ENCODE measurements at regions not wholly inside any gene's neighbourhood (a gene's known extent, or its start where the extent isn't known, plus 50 kb on each side); places are given as distances from the start of the nearest gene placed in this dataset.

DNA sequence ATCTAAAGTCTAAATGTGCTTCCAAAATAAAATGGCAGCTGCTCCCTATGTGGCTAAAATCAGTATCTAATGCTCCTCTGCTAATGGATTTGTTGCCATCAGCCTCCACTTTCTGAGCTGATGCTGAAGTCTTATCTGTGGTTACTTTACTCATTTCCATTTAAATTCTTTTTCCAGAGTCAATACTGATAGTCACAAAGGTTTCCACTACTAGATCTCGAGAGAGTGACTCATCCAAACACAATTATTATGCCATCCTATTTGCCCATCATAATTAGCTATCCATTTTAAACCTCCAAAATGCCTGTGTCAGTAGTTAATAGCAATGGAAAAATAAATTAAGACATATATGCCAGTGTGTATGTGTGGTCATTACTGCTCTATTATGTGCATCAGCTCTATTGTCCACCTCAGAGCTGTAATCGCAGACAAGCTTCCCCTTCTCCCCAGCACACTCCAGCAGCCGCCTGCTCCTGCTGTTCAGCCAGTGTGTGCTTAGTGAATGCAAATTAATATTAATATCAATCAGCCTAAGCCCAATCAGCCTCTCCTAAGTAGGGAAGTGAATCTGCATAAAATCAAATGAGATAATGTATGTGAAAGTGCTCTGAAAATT is 199.8 kb upstream of the ZIC3 start:
- no peak for DNase-seq

DNA sequence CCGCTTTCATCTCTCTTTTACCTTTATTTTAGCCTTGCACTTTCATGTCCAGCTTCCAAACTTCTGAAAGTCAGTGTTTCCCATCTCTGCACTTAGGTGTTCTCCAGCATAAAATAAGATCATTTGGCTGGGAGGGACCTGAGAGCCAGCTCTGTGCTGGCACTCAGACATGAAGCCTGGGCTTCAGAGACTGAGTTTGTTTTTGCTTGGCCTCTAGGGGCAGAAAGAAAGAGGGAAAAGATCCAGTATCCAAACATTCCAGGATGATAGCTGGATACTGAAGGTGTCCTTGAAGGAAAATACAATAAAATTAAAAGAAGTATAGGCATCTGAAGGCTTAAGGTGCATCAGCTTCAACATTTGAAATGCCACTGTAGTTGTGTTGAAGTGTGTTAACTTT is 202.4 kb upstream of the ZIC3 start:
- DNase-seq, result no peak

DNA sequence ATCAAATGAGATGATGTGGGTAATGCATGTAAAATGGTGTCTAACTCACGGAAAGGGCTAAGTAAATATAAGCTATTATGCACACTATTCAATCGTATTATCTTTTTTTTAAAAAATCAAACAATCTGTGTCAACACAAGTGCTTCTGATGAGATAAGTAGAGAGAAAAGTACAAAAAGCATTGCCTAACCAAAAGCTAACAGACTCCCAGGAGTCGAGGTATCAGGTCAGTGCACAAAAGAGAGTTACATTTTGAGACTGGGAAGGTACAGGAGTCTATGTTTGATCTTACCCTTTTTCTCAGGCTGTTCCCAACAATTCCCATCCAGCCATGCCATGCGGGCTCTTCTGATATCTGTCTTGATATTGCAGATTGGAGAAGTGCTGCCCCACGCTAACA is 203.3 kb upstream of the ZIC3 start:
- DNase-seq, result no peak

DNA sequence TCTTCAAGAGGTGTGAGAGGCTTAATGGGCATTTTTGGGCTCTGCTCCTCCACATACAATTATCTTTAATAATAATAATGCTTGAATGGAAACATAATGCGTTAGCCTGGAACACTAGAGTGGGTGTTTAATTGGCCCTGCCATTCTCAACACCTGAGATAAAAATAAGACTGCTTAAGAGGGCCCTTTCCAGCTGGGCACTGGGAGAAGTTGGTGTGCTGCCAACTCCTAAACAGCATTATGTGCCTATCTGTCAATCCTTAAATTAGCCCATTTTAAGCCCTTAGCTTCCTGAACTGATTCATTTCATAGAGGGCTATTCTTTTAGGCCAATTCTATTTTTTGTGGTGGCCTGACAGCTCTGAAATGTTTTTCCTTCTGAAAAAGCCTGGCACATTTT is 211.1 kb upstream of the ZIC3 start:
- no peak for DNase-seq

DNA sequence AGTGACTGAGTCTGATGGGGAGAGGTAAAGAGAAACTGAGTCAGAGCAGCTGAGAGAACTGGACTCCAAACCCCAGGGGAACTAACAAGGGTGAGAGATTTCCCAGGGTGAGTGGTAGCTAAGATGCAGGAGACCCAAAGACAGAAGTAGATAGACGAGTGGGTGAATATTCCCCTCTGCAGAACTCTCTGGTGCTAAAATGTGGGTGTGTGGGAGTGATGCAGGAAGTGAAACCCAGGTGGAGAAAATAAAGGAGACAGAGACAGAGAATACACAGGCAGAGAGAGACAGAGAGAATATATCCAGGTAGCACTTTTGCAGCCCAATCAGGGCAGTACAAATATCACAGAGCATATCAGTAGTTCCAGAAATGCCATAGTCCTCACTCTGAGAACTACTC is 212.5 kb upstream of the ZIC3 start:
- DNase-seq, result no peak

DNA sequence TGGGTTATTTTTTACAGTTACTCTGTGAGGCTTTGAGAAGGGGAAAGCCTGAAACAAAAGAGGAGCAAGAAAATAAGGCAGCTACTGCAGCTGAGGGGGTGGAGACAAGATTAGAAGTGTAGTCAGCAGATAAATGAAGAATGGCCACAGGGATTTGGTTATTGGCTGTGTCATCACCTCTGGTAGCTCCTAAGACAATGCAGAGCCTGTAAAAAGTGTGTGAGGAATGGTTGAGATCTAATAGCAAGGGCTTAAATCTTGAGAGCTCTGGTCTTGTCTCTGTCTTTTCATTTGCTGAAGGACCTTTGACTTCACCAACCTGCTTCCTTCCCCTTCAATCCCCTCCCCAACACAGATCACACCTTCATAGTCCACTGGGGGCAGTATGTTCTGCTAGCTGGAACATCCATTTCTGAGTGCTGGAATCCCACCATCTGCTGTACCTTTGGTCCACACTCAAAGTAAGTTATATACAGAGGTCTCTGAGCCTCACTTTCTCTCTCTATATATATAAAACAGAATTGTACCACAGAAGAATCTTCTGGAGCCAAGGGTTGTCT is 213.7 kb upstream of the ZIC3 start:
- DNase-seq, result no peak

DNA sequence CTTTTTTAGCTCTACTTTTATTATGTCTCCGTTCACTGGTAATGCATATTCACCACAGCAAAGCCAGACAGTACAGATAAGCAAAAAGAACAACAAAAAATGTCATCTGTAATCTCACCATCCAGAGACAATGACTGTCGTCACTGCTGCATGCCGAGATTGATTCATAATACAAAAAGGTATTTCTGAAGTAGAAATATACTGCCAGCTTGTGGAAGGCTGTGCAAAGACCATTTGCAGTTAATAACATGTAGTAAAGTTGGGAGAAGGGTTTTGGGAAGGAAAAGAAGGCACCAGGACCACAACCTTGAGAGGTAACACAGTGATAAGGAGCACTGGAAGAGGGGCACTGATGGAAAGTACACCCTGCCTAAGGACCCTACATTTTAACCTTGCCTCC is 223.0 kb upstream of the ZIC3 start:
- no peak for DNase-seq

DNA sequence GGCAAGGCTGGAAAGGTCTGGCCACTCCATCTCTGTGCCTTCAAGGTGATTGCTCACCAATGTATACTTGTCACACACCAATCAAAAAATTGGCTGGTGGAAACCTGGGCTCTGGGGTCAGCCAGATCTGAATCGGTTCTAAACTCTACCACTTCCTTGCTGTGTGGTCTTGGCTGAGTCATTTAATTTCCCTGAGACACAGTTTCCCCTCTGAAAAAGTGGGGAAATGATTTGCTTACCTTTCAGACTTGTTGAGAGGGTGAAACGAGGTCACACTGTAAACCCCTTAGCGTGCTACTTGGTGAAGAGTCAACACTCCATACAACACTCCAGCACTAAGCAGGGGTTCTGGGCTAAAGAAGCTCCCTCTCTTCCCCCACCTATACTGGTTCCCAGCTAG is 252.3 kb upstream of the ZIC3 start:
- DNase-seq, result no peak

DNA sequence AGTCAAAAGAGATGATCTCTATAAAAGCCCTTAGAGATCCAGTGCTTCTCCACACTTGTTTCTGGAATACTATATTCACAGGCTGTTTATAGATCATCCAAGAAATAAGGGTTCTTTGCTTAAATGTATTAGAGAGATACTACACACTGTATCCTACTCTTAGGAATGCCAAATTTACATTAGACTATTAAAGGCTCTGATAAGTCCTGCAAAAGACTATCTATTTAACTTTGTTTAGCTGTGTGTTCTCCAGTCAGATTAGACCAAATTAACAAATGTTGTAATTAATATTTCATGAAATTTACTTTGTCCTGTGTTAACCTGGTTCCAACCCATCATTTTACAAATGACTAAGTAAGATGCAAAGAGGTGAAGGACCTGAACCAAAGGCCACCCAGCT is 260.5 kb upstream of the ZIC3 start:
- no peak for DNase-seq

DNA sequence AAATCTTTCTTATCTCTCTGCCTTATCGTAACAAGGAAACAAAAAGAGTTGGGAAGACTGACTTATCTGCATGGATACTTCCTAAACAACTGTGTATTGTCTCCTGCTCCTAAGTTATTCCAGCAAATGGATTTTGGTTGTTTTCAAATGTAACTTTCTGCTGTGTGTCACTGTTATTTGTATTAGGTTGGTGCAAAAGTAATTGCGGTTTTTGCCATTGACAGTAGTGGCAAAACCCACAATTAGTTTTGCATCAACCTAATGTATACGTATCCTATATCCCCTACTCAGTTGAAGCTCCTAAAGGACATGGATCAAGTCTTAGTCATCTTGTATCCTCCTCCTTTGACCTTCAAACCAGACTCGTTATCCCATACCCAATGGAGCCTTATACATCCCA is 263.4 kb upstream of the GPR101 start:
- DNase-seq, result no peak

DNA sequence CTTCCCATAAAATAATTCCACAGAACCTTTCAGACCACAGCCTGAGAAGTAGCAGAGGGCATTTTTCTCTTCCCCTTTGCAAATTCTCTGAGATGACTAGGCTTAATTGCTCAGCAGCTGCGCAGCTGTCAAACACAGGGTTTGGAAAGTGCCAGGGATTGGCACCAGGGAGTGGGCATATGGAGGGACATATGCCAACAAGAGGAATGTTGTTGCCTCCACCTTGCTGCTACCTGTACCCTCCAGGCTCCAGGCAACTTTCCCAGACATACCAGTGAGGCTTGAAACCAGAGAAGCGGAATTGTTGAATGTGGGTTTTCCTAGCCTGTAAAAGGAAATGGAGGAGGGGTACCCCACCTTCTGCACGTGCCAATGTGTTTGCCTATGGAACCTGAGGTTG is 256.2 kb upstream of the GPR101 start:
- no peak for DNase-seq

DNA sequence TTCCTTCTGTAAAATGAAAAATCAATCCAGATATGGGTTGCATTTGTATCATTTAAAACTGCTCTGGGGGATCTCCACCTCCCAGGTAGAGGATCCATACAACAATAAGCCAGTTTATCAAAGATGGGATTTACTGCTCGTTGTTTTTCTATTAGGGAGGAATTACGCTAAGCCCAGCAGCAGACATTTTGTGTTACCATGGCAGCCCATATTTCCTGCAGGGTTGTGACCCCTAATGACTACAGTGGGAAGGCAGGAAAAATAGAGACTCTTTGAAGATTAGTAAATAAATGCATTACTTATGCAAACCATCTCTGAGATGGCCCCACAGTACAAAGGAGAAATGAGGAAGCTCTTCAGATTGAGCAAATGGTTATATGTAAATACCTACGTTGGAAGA is 253.4 kb upstream of the GPR101 start:
- no peak for DNase-seq

DNA sequence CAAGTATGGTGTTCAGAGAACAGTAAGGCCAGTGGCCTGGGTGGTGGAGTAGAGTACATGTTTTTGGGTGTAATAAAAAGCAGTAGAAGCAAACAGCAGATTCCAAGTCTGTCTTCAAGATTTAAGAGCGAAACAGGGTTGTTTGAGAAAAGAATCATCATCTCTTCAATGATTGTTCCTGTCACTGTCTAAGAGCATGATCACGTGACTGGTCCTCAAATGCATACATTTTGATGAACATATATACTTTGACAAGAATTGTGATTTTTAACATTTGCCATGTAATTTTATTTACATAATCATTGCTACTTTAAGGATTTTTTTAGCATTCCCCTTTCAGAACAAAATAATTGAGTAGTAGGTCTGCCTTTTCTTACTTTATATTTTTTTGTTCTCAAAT is 252.6 kb upstream of the GPR101 start:
- DNase-seq, result no peak

DNA sequence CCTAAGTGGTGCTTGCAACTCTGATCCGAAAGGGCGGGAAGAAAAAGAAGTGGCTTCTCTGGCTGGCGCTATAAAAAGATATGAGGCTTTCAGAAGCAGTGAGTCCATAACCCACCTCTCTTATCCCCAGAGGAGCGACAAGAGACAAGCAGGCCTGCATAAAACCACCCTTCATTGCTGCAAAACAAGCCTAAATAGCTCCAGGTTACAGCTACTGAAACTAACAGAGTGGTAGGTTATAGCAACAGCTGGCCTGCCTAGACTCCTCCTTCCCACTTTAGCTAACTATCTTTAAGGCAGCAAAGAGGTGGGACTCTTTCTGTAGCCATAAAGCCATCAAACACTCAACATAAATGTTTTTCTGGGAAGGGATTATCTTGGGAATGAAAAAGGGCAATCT is 245.0 kb upstream of the GPR101 start:
- no peak for DNase-seq

DNA sequence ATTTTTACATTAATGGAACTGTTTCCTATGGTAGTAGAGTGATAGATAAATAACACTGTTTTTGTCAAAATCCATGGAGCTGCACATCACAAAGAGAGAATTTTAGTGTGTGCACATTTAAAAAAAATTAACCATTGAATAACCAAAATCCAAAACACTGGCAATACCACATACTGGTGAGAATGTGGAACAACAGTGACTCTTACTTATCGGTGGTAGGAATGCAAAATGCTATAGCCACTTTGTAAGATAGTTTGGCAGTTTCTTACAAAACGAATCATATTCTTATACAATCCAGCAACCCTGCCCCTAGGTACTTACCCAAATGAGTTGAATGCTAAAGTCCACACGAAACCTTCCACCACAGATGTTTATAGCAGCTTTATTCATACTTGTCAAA is 229.6 kb upstream of the GPR101 start:
- no peak for DNase-seq

DNA sequence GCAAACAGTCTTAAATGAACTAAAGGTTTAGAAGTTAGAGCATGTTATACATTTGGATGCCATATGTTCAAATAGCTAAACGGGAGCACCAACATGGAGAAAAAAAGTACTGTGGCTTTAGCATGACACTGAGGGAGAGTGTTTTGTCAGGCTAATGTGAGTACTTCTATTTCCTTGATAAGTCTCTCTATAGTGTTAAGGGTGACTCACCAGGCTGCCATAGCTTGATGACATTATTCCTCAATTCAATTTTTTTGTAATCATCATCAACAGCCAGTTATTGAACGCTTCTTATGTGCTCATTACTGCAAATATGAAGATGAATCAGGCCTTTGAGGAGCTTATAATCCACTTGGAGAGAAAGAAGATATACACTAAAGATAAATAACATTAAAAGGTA is 211.4 kb upstream of the GPR101 start:
- no peak for DNase-seq

DNA sequence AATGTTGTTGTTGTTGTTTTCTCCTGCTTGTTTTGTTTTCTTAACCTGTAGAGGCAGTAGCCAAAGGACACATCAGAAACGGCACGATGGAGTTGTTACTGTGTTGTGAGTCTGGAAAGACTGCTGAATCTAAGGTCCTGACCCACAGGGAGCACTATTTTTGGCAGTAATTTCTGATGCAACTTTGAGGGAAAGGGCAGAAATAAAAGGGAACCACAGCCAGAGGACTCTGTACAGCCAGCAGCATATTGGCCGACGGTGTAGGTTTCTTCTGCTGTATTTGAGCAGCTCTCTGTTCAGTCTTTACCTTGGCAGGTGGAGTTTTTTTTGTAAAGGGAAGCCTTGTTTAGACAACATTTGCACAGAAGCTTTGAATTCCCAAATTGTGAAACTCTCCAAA is 203.0 kb upstream of the GPR101 start:
- DNase-seq, result no peak

DNA sequence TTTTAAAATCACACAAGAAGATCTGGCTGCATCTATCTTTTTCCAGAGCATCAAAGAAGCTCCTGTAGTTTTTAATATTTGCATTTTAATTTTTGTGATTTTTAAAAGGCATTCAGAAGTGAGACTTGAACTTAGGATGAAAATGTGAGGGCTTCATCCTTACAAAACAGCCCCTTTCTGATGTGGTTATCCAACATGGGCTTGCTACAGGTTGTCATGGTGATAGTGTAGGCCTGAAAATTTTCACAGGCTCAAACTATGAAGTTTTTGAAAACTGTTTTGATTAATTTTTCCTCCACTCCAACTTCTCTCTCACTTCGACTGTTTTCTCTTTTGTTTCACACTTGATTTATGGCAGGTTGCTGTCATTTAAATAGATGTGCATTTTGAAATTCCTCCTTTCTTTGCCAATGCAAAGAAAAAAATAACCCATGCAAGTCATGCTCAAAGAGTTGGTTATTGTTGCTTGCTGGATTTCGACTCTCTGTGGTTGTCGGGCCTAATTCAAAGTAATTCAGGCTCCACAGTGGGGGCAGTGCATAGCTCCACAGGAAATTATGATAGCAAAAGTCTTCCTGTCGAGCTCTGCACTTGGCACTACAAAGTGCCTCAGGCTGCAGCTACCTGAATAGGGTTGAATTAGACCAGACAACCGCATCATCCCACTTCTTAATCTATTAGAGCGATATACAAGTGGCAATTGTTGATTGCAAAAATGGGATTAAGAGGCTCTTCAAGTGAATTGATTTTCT is 201.0 kb upstream of the GPR101 start:
- no peak for DNase-seq

DNA sequence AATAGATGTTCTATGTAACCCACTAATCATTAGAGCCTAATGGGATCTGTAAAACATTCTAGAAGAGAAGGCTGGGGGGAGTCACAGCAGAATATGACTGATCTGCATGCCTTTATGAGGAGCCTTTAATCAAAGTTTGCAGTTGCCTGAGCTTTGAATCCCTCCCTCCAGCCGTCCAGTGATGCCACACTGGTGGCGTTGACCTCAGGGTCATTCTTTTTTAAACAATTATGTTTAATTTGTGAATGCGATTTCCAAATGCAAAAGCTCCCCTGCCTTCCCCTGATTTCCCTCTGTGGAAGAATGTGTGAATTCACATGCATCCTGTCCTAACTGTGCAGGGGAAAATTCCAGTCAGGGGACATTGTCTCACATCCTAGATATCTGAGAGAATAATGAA is 199.7 kb upstream of the GPR101 start:
- no peak for DNase-seq

DNA sequence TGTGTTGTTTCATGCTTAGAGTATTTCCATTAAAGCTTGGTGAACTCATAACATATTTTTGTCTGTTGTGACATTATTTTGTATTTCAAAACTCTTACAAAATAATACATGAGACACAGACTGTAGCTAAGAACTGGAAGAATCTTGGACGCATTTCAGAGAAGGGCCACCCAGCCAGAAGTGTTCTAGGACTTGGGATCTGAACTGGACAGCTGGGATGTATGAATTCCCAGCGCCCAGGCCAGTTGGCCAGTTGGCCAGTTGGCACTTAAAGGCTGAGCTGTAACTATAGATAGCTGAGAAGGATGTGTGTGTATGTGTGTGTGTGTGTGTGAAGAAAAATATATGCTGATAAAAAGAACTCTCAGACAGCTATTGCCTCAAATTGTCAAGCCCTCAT is 193.4 kb upstream of the GPR101 start:
- no peak for DNase-seq

DNA sequence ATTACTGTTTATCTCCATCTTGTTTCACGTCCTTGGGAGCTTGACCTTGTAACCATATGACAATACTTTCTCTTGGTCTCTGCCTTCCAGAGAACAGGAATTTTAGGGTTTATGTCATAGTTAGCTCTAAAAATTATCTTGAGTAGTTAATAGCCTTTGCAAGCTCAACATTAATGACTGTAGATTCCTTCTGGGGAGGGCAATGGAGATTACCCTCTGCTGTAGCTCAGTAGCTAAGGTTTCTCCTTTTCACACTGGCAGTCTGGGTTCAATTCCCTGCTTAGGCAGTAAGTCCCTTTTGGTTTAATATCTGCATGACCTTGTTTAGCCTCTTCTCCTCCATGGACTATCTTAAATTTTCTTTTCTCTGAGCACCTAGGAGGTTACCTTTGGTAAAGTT is 181.7 kb upstream of the GPR101 start:
- DNase-seq, result no peak

DNA sequence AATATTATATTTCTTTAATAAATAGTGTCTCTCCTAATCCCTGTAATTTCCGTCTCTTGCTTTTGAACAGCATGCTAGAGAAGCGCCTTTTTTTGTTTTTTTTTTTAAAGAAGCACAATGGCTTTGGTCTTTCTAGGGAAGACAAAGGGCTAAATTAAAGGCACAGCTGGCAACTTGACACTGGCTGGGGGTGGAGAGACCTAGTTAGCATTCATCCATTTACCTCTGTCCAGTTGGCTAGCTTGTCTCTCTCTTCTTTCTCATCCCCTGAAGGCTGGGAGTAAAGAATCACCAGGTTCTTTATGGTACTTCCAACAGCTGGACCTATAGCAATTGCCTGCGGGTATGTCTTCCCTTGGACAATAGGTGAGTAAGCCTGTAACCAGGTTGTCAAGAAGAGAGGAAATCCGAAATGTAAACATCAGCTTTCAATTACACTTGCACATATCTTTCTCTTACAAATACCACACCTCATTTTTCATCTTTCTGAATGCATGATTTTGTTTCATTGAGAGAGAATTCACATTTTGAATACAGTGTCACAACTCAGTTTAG is 178.4 kb upstream of the GPR101 start:
- no peak for DNase-seq

DNA sequence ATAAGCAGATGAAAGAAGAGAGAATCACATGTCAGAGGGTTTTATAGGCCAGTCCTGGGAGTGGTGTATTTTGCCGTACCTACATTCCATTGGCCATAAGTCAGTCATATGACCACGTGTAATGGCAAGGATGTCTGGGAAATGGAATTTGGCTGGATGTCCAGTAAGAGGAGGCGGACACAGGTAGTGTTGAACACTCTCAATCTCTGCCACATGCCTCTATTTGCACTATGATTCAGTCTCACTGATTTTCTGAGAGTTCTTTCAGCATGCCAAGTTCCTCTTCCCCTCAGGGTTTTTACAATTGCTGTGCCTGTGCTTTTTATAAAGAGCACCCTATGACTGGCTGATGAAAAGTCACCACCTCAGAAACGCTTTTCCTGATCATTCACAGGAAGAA is 164.2 kb upstream of the GPR101 start:
- no peak for DNase-seq

DNA sequence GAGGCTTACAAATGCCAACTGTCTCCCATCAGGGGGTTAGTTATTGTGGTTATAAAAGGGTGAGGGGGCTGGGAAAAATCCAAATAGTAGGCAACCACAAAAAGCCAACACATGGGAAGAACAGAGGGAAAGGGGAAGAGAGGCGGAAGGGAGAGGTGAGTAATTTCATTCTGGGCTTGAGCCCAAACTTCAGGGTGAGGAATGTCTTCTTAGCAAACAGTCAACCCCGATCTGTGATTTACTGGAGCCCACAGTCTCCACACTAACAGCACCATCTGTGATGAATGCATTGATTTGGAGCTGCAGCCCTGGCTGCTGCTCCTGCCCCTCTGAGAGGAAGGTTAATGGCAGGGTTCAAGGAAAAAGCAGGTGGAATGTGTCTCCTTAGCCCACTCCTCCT is 162.2 kb upstream of the GPR101 start:
- no peak for DNase-seq

DNA sequence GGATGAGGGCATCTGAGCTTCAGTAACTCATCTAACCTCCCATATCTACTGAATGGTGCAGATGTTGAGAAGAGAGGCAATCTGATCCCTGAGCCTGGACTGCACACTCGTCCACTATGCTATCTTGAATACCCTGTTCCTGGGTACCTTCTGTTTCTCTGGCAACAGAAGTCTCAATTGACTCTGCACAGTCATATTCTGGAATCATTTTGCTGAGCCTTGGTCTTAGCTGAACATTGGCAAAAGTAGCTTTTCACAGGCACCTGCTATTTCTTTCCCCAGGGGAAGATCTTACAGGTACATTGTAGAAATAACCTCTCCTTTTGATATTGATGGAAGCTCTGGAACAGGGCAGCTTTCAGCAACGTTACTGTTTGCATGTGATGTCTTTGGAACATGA is 161.5 kb upstream of the GPR101 start:
- DNase-seq, result no peak

Data from activated CD4-positive, alpha-beta T cell treated with anti-CD3 and anti-CD28 coated beads for 4 hours (primary cell).